ENCODE measurements at regions not wholly inside any gene's neighbourhood (a gene's known extent, or its start where the extent isn't known, plus 50 kb on each side); places are given as distances from the start of the nearest gene placed in this dataset.

DNA sequence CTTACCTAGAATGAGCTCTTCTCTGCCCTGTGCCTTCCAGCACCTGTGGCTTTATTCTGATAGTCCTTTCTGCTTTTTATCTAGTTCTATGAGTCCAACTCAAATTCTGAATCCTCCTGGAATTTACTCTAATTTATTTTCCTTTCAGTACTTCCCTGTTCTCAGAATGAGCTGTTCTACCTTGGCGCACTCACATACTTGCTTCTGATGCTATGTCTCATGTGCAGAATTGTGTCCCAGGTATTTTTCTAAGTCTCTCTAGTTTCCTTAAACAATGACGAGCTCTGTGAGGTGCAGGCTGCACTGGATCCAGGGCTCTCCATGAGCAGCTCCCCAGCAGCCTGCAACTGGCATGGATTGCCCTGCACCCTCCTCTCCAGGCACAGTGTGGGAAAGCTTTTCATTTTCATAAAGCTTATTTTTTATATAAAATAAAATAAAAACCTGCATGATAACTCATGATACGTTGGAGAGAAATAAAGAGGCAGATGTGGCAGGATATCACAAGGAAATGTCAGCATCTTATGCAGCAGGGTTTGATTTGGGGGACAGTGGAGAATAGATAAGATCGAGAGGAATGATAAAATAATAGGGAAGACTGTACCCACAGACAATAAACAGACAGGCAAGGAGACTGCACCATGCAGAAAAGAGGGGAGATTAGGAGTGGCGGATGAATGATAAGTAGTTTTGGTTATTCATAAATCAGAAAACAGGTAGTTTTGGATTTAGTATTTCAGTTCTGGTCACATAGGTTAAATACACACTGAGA lies 258.2 kb upstream of the POM121L12 start:
- intact Hi-C loops (cut with DNase I; ENCODE audit: low total_unique reads), result no loop called here
- H3K27ac ChIP-seq, result no peak overlapping the region
- H3K4me3 ChIP-seq, result no peak overlapping the region
- 84 to 88% methylated on average over 5 of the region's 5 CpGs for WGBS, 2 donors
- no peaks in the 10 kb centered on the region for H3K36me3 ChIP-seq (ENCODE audit: low read depth, missing control alignments)
- H3K4me1 ChIP-seq, result peaks cover 6% of the 10 kb centered on the region
- no peak for DNase-seq
- no peaks in the 10 kb centered on the region for H3K27me3 ChIP-seq
- TF ChIP-seq POLR2A (IDR thresholded peaks at IDR 0.05), result no peak
- TF ChIP-seq, protein P1, sequence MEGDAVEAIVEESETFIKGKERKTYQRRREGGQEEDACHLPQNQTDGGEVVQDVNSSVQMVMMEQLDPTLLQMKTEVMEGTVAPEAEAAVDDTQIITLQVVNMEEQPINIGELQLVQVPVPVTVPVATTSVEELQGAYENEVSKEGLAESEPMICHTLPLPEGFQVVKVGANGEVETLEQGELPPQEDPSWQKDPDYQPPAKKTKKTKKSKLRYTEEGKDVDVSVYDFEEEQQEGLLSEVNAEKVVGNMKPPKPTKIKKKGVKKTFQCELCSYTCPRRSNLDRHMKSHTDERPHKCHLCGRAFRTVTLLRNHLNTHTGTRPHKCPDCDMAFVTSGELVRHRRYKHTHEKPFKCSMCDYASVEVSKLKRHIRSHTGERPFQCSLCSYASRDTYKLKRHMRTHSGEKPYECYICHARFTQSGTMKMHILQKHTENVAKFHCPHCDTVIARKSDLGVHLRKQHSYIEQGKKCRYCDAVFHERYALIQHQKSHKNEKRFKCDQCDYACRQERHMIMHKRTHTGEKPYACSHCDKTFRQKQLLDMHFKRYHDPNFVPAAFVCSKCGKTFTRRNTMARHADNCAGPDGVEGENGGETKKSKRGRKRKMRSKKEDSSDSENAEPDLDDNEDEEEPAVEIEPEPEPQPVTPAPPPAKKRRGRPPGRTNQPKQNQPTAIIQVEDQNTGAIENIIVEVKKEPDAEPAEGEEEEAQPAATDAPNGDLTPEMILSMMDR (IDR thresholded peaks at IDR 0.05), result no peak
- no peaks in the 10 kb centered on the region for H3K9me3 ChIP-seq

DNA sequence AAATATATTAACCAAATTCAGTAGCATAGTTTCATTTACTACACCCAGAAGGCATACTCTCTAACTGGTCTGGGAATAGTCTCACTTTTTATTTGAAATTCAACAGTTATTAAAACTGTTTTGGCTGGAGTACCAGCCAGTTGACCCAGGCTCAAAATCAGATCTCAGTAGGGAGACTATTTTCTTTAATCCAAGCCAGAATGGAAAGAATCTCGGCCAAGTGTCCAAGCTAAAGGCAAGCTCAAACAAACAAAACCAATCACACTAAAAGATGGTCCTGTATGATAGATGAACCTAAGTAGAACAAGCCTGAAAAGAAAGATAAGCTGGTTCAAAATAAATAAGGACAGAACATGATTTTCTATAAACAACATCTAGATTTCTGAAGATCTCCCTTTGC lies 259.6 kb upstream of the POM121L12 start:
- TF ChIP-seq, protein P1 (IDR thresholded peaks at IDR 0.05), result no peak
- no peak for TF ChIP-seq POLR2A (IDR thresholded peaks at IDR 0.05)
- no peak overlapping the region for H3K4me3 ChIP-seq
- H3K36me3 ChIP-seq (ENCODE audit: low read depth, missing control alignments), result no peaks in the 10 kb centered on the region
- intact Hi-C loops (cut with DNase I; ENCODE audit: low total_unique reads), result no loop called here
- no peaks in the 10 kb centered on the region for H3K27me3 ChIP-seq
- H3K27ac ChIP-seq, result no peak overlapping the region
- no peaks in the 10 kb centered on the region for H3K9me3 ChIP-seq
- WGBS, 2 donors, result 29 to 44% methylated on average over 1 of the region's 1 CpG
- no peak for DNase-seq
- H3K4me1 ChIP-seq, result peaks cover 6% of the 10 kb centered on the region

DNA sequence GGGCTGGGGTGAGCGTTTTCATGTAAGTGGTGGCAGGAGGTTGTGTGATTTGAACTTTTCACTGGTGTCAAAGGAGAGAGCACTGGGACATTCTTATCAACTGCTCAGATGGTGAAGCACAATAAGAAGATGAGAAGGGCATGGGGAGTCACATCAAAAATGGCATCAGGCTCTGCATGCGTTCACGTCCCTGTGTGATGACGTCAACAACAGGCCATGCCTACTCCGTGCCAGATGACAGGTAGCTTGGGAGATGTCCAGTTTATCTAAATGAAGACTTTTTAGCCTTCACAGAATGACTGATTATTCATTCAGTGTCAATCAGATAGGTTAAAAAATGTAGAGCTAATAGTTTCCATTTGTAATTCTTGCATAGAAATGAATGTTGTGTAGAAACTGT lies 264.3 kb upstream of the POM121L12 start:
- WGBS, 2 donors, result 69 to 77% methylated on average over 5 of the region's 5 CpGs
- no peak overlapping the region for H3K27ac ChIP-seq
- H3K9me3 ChIP-seq, result no peaks in the 10 kb centered on the region
- peak; percentile 62 for DNase-seq
- peaks cover 6% of the 10 kb centered on the region for H3K4me1 ChIP-seq
- no peaks in the 10 kb centered on the region for H3K36me3 ChIP-seq (ENCODE audit: low read depth, missing control alignments)
- H3K27me3 ChIP-seq, result no peaks in the 10 kb centered on the region
- peak overlapping the region in 1 of 2 donors; percentile 22 for H3K4me3 ChIP-seq
- TF ChIP-seq, protein P1 (IDR thresholded peaks at IDR 0.05), result no peak
- no peak for TF ChIP-seq POLR2A (IDR thresholded peaks at IDR 0.05)
- intact Hi-C loops (cut with DNase I; ENCODE audit: low total_unique reads), result no loop called here

DNA sequence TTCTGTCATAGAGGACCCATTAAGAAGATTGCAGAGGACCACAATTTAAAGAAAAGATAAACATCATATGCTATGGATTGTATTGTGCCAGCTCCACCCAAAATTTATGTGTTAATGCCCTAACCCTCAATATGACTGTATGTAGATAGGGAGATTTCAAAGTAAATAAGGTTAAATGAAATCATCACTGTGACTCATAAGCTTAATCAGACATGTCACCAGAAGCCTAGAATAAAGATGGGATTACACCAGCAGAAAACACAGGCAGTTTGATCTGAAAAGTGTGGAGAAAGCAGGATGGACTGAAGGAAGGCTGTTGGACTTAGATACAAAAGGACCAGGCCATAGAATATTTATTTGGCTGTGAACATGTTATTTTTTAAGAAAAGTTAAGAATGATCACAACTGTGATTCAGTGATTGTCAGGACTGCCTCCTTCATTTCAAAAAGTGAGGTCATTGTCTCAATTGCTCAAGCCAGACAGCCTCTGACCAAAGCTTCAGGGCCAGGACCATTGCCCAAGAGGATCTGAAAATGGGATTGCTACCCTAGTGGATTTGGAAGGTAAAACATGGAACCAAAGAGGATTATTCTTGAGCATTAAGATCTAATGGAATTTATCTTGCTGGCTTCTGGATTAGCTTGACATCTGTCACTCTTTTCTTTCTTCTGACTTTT lies 270.8 kb upstream of the POM121L12 start:
- no peak for TF ChIP-seq POLR2A (IDR thresholded peaks at IDR 0.05)
- TF ChIP-seq, protein P1 (IDR thresholded peaks at IDR 0.05), result no peak
- no peak for DNase-seq
- no peak overlapping the region for H3K4me3 ChIP-seq
- H3K27ac ChIP-seq, result no peak overlapping the region
- intact Hi-C loops (cut with DNase I; ENCODE audit: low total_unique reads), result no loop called here
- no peaks in the 10 kb centered on the region for H3K36me3 ChIP-seq (ENCODE audit: low read depth, missing control alignments)
- H3K27me3 ChIP-seq, result no peaks in the 10 kb centered on the region
- H3K4me1 ChIP-seq, result no peaks in the 10 kb centered on the region
- H3K9me3 ChIP-seq, result no peaks in the 10 kb centered on the region

Data from testis (tissue), 2 donors.